Mesenchymal stem cell (in vitro differentiated cells and primary cell): ENCODE measurements at regions not wholly inside any gene's neighbourhood (a gene's known extent, or its start where the extent isn't known, plus 50 kb on each side); places are given as distances from the start of the nearest gene placed in this dataset.

Experiments used
- DNase-seq: peaks from one replicate; pipeline ENCODE4 v3.0.0-alpha.2; 2013
- H2AFZ ChIP-seq: one replicate; pipeline ENCODE4 v1.6.1; 2013; ENCODE audit warnings: low read depth, mild to moderate bottlenecking, control low read depth, inconsistent platforms, low read length, moderate library complexity
- H2AK5ac ChIP-seq: 2 replicates; pipeline ENCODE4 v1.6.1; 2013; ENCODE audit warnings: low read length, moderate library complexity, mild to moderate bottlenecking, inconsistent platforms; ENCODE audit not compliant: severe bottlenecking
- H2BK120ac ChIP-seq: one replicate; pipeline ENCODE4 v1.6.1; 2013; ENCODE audit warnings: low read depth, mild to moderate bottlenecking, inconsistent platforms, low read length, moderate library complexity
- H2BK12ac ChIP-seq, 2 experiments: one replicate each; pipeline ENCODE4 v1.6.1; 2013; ENCODE audit warnings: inconsistent platforms in 2 of 2, low read length in 2 of 2, mild to moderate bottlenecking in 2 of 2, moderate library complexity in 2 of 2, control low read depth in 1 of 2
- H2BK15ac ChIP-seq: one replicate; pipeline ENCODE4 v1.6.1; 2013; ENCODE audit warnings: mild to moderate bottlenecking, low read depth, inconsistent platforms; ENCODE audit not compliant: poor library complexity, severe bottlenecking
- H2BK5ac ChIP-seq: 2 replicates; pipeline ENCODE4 v1.6.1; 2013; ENCODE audit warnings: low read depth, mild to moderate bottlenecking, low read length, control low read depth, inconsistent platforms; ENCODE audit not compliant: poor library complexity, severe bottlenecking
- H3K14ac ChIP-seq, 2 experiments: one replicate each; pipeline ENCODE4 v1.6.1; 2013; ENCODE audit warnings: inconsistent platforms in 2 of 2, low read length in 2 of 2, control low read depth in 1 of 2, mild to moderate bottlenecking in 1 of 2, moderate library complexity in 1 of 2
- H3K18ac ChIP-seq, 2 experiments: one replicate each; pipeline ENCODE4 v1.6.1; 2013; ENCODE audit warnings: inconsistent platforms in 2 of 2, low read length in 2 of 2, control low read depth in 1 of 2, low read depth in 1 of 2, mild to moderate bottlenecking in 1 of 2
- H3K23ac ChIP-seq, 2 experiments: one replicate each; pipeline ENCODE4 v1.6.1; 2013; ENCODE audit warnings: inconsistent platforms in 2 of 2, low read length in 2 of 2, mild to moderate bottlenecking in 2 of 2, moderate library complexity in 2 of 2, control low read depth in 1 of 2
- H3K27ac ChIP-seq: 2 replicates; pipeline ENCODE4 v1.5.1; 2013; ENCODE audit warnings: mild to moderate bottlenecking, moderate library complexity, low read length, control low read depth, inconsistent platforms; ENCODE audit not compliant: poor library complexity, severe bottlenecking
- H3K27me3 ChIP-seq, 2 experiments: 2 replicates each; pipeline versions ENCODE4 v1.6.1 to v1.7.0; 2013; ENCODE audit warnings: low read length in 2 of 2, mild to moderate bottlenecking in 2 of 2, moderate library complexity in 2 of 2, control low read depth in 1 of 2, inconsistent platforms in 1 of 2; ENCODE audit not compliant: control insufficient read depth in 1 of 2, insufficient read depth in 1 of 2
- H3K36me3 ChIP-seq, 2 experiments: 2 replicates each; pipeline versions ENCODE4 v1.6.1 to v1.7.0; 2013; ENCODE audit warnings: low read length in 2 of 2, control low read depth in 1 of 2, inconsistent platforms in 1 of 2, low read depth in 1 of 2, mild to moderate bottlenecking in 1 of 2; ENCODE audit not compliant: insufficient read depth in 2 of 2, control insufficient read depth in 1 of 2
- H3K4ac ChIP-seq, 2 experiments: one replicate each; pipeline ENCODE4 v1.6.1; 2013; ENCODE audit warnings: inconsistent platforms in 2 of 2, low read length in 2 of 2, mild to moderate bottlenecking in 2 of 2, moderate library complexity in 2 of 2, control low read depth in 1 of 2, low read depth in 1 of 2
- H3K4me1 ChIP-seq: 2 replicates; pipeline ENCODE4 v1.6.1; 2013; ENCODE audit warnings: low read depth, low read length, control low read depth; ENCODE audit not compliant: control insufficient read depth, insufficient read depth
- H3K4me2 ChIP-seq: 2 replicates; pipeline ENCODE4 v1.6.1; 2013; ENCODE audit warnings: low read length, mild to moderate bottlenecking, inconsistent platforms; ENCODE audit not compliant: poor library complexity, severe bottlenecking
- H3K4me3 ChIP-seq, 2 experiments: 2 replicates each; pipeline versions ENCODE4 v1.5.1 to v1.7.0; 2013; ENCODE audit warnings: low read length in 2 of 2, mild to moderate bottlenecking in 2 of 2, control low read depth in 1 of 2, low read depth in 1 of 2; ENCODE audit not compliant: insufficient read depth in 1 of 2
- H3K79me1 ChIP-seq: replicated peaks from 2 replicates; pipeline ENCODE4 v1.6.1; 2013; ENCODE audit warnings: mild to moderate bottlenecking, control low read depth, low read length, inconsistent platforms; ENCODE audit not compliant: poor library complexity, severe bottlenecking
- H3K9ac ChIP-seq: 2 replicates; pipeline ENCODE4 v1.7.0; 2013; ENCODE audit warnings: mild to moderate bottlenecking, low read length, moderate library complexity
- H3K9me3 ChIP-seq: 2 replicates; pipeline ENCODE4 v1.7.0; 2013; ENCODE audit warnings: mild to moderate bottlenecking, low read length; ENCODE audit not compliant: control insufficient read depth
- H4K8ac ChIP-seq: one replicate; pipeline ENCODE4 v1.6.1; 2013; ENCODE audit warnings: inconsistent platforms, mild to moderate bottlenecking, low read length, moderate library complexity
- H4K91ac ChIP-seq: one replicate; pipeline ENCODE4 v1.6.1; 2013; ENCODE audit warnings: mild to moderate bottlenecking, low read length, inconsistent platforms
- WGBS: methylation state at CpG from one replicate; pipeline ENCODE4 v1.1.7; 2013; ENCODE audit warnings: mixed read lengths; 5-methylcytosine and 5-hydroxymethylcytosine counted together

GRCh38 chr22:49468487-49469198 lies 359.0 kb downstream of the BRD1 start:
- no peak overlapping the region for H2BK5ac ChIP-seq
- no peaks in the 10 kb centered on the region for H3K36me3 ChIP-seq
- H3K4me1 ChIP-seq = peaks cover 1% of the 10 kb centered on the region
- 67% methylated on average over 9 of the region's 11 CpGs for WGBS
- H3K4me2 ChIP-seq = no peak overlapping the region
- no peak overlapping the region for H3K4me3 ChIP-seq
- no peak overlapping the region for H2BK12ac ChIP-seq
- H2BK15ac ChIP-seq = no peak overlapping the region
- H3K18ac ChIP-seq = no peak overlapping the region
- H2AFZ ChIP-seq = no peak overlapping the region
- H3K4ac ChIP-seq = no peak overlapping the region
- H3K79me1 ChIP-seq = no peaks in the 10 kb centered on the region
- H3K27ac ChIP-seq = no peak overlapping the region
- H4K8ac ChIP-seq = no peak overlapping the region
- H3K27me3 ChIP-seq = peaks cover 0 to 5% of the 10 kb centered on the region in 2 experiments
- H3K14ac ChIP-seq = no peak overlapping the region
- no peaks in the 10 kb centered on the region for H3K9me3 ChIP-seq
- DNase-seq = no peak
- H4K91ac ChIP-seq = no peak overlapping the region
- H3K9ac ChIP-seq = no peak overlapping the region
- no peak overlapping the region for H2BK120ac ChIP-seq
- H3K23ac ChIP-seq = no peak overlapping the region
- H2AK5ac ChIP-seq = no peak overlapping the region

- no peak overlapping the region for H2BK15ac ChIP-seq
- H3K4me3 ChIP-seq = no peak overlapping the region
- H4K8ac ChIP-seq = no peak overlapping the region
- no peaks in the 10 kb centered on the region for H3K9me3 ChIP-seq
- H3K23ac ChIP-seq = no peak overlapping the region
- H3K79me1 ChIP-seq = no peaks in the 10 kb centered on the region
- DNase-seq = no peak
- H2AFZ ChIP-seq = no peak overlapping the region
- WGBS = 83% methylated on average over 17 of the region's 17 CpGs
- no peak overlapping the region for H2AK5ac ChIP-seq
- H2BK5ac ChIP-seq = no peak overlapping the region
- H3K36me3 ChIP-seq = no peaks in the 10 kb centered on the region
- no peak overlapping the region for H2BK120ac ChIP-seq
- no peak overlapping the region for H3K14ac ChIP-seq
- H2BK12ac ChIP-seq = no peak overlapping the region
- no peak overlapping the region for H3K4ac ChIP-seq
- H3K27ac ChIP-seq = no peak overlapping the region
- no peak overlapping the region for H4K91ac ChIP-seq
- H3K18ac ChIP-seq = no peak overlapping the region
- H3K4me2 ChIP-seq = no peak overlapping the region
- peaks cover 0 to 5% of the 10 kb centered on the region in 2 experiments for H3K27me3 ChIP-seq
- no peak overlapping the region for H3K9ac ChIP-seq
- peaks cover 1% of the 10 kb centered on the region for H3K4me1 ChIP-seq
Measured at GRCh38 chr22:49466878-49467595, 360.6 kb downstream of the BRD1 start.

- 81% methylated on average over 5 of the region's 6 CpGs for WGBS
- Histone ChIP-seq H3K4me1 (no peaks in the 10 kb centered on the region), H3K36me3 (no peaks in the 10 kb centered on the region), H3K27me3 (peaks cover 0 to 5% of the 10 kb centered on the region in 2 experiments), H3K79me1 (no peaks in the 10 kb centered on the region), H2AFZ (no peak overlapping the region), H4K91ac (no peak overlapping the region), H2BK15ac (no peak overlapping the region), H3K27ac (no peak overlapping the region), H3K4me3 (no peak overlapping the region), H4K8ac (no peak overlapping the region), H2BK12ac (no peak overlapping the region), H3K4me2 (no peak overlapping the region), H2BK120ac (no peak overlapping the region), H2BK5ac (no peak overlapping the region), H3K9me3 (no peaks in the 10 kb centered on the region), H2AK5ac (no peak overlapping the region), H3K4ac (no peak overlapping the region), H3K14ac (no peak overlapping the region), H3K23ac (no peak overlapping the region), H3K18ac (no peak overlapping the region), H3K9ac (no peak overlapping the region)
- no peak for DNase-seq
Measured at GRCh38 chr22:49464037-49464436, 363.6 kb downstream of the BRD1 start.

DNA sequence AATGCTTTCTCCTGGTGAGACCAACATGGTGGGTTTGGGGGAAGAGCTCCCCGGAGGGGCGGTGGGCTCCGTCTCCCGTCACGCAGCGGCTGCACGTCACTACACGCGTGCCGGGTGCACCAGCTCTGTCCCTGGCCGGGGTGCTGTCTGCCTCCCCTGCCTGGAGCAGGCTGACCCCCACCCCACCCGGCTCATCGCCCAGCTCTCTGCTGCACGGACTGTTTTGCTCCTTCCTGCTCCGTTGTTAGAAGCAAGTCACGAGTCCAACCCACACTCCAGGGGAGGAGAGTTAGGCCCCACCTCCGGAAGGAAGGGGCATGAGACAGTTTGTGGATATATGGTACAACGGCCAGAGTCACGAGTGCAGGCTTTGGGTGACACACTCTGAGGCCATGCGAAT lies 364.9 kb downstream of the BRD1 start:
- Histone ChIP-seq H3K9me3 (no peaks in the 10 kb centered on the region), H3K27ac (no peak overlapping the region), H2BK15ac (no peak overlapping the region), H4K91ac (no peak overlapping the region), H3K9ac (no peak overlapping the region), H3K4me3 (peak overlapping the region in 1 of 2 experiments; percentile 24), H3K79me1 (no peaks in the 10 kb centered on the region), H3K4me2 (no peak overlapping the region), H3K18ac (no peak overlapping the region), H2BK5ac (no peak overlapping the region), H3K4me1 (no peaks in the 10 kb centered on the region), H3K23ac (no peak overlapping the region), H2BK120ac (no peak overlapping the region), H4K8ac (no peak overlapping the region), H3K14ac (no peak overlapping the region), H3K36me3 (no peaks in the 10 kb centered on the region), H3K27me3 (peaks cover 0 to 5% of the 10 kb centered on the region in 2 experiments), H2AFZ (no peak overlapping the region), H3K4ac (no peak overlapping the region), H2BK12ac (no peak overlapping the region), H2AK5ac (no peak overlapping the region)
- DNase-seq = no peak
- 86% methylated on average over 19 of the region's 20 CpGs for WGBS
